ENCODE measurements at regions not wholly inside any gene's neighbourhood (a gene's known extent, or its start where the extent isn't known, plus 50 kb on each side); places are given as distances from the start of the nearest gene placed in this dataset.

- H3K36me3 ChIP-seq (replicated peaks; ENCODE audit: low read depth, low read length) = no peaks in the 10 kb centered on the region
- no peaks in the 10 kb centered on the region for H4K20me1 ChIP-seq (ENCODE audit: insufficient read depth, low read length)
- H3K27ac ChIP-seq (ENCODE audit: low read length) = no peak overlapping the region
- H3K27me3 ChIP-seq (ENCODE audit: low read depth, low read length) = no peaks in the 10 kb centered on the region
- H2AFZ ChIP-seq (ENCODE audit: low read depth, low read length) = no peak overlapping the region
- H3K4me3 ChIP-seq (ENCODE audit: low read length) = no peak overlapping the region
- H3K4me1 ChIP-seq (ENCODE audit: low read length) = peaks cover 4% of the 10 kb centered on the region; the same call in 1 of the 2 replicates
- TF ChIP-seq CTCF (IDR thresholded peaks at IDR 0.05; ENCODE audit: low read depth, low read length) (no peak), EZH2phosphoT487 (IDR thresholded peaks at IDR 0.05; ENCODE audit: low read depth) (no peak)
- no peaks in the 10 kb centered on the region for H3K79me2 ChIP-seq (ENCODE audit: low read length)
- H3K4me2 ChIP-seq (ENCODE audit: low read length) = no peak overlapping the region
- H3K9ac ChIP-seq (ENCODE audit: low read length) = no peak overlapping the region
- no peaks in the 10 kb centered on the region for H3K9me3 ChIP-seq (ENCODE audit: insufficient read depth, low read length)
Measured at GRCh38 chr12:123040106-123040505, 59.6 kb downstream of the ARL6IP4 start.

- no peaks in the 10 kb centered on the region for H3K79me2 ChIP-seq (ENCODE audit: low read length)
- TF ChIP-seq CTCF (IDR thresholded peaks at IDR 0.05; ENCODE audit: low read depth, low read length) = no peak
- no peak for TF ChIP-seq EZH2phosphoT487 (IDR thresholded peaks at IDR 0.05; ENCODE audit: low read depth)
- no peak overlapping the region for H3K9ac ChIP-seq (ENCODE audit: low read length)
- H3K9me3 ChIP-seq (ENCODE audit: insufficient read depth, low read length) = no peaks in the 10 kb centered on the region
- H2AFZ ChIP-seq (ENCODE audit: low read depth, low read length) = no peak overlapping the region
- no peak overlapping the region for H3K27ac ChIP-seq (ENCODE audit: low read length)
- no peak overlapping the region for H3K4me3 ChIP-seq (ENCODE audit: low read length)
- no peaks in the 10 kb centered on the region for H4K20me1 ChIP-seq (ENCODE audit: insufficient read depth, low read length)
- no peaks in the 10 kb centered on the region for H3K27me3 ChIP-seq (ENCODE audit: low read depth, low read length)
- no peaks in the 10 kb centered on the region for H3K36me3 ChIP-seq (replicated peaks; ENCODE audit: low read depth, low read length)
- H3K4me2 ChIP-seq (ENCODE audit: low read length) = no peak overlapping the region
- peaks cover 4% of the 10 kb centered on the region; the same call in 1 of the 2 replicates for H3K4me1 ChIP-seq (ENCODE audit: low read length)
Measured at GRCh38 chr12:123038966-123039365, 58.5 kb downstream of the ARL6IP4 start.

DNA sequence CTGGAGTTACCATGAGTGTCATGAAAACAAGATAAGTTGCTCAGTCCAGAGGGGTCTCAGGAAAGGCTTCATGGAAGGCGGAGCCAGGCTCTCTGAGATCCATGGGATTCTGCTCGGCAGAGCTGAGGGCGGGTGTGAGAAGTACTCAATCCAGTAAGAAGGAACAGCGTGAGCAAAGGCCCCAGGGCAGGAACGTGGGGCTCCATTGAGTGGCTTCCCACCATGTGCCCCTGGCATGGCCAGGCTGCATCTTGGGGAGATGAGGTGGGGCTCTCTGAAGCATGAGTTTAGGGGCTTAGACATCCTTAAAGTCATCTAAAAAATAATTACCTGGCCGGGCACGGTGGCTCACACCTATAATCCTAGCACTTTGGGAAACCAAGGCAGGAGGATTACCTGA is 58.0 kb downstream of the ARL6IP4 start:
- Histone ChIP-seq H3K27me3 (ENCODE audit: low read depth, low read length) (no peaks in the 10 kb centered on the region), H2AFZ (ENCODE audit: low read depth, low read length) (no peak overlapping the region), H3K4me1 (ENCODE audit: low read length) (0 out of 2 replicates have a peak, but pooled peaks cover under 1% of the 10 kb centered on the region), H3K9ac (ENCODE audit: low read length) (no peak overlapping the region), H3K9me3 (ENCODE audit: insufficient read depth, low read length) (no peaks in the 10 kb centered on the region), H3K27ac (ENCODE audit: low read length) (no peak overlapping the region), H3K79me2 (ENCODE audit: low read length) (no peaks in the 10 kb centered on the region), H3K36me3 (replicated peaks; ENCODE audit: low read depth, low read length) (no peaks in the 10 kb centered on the region), H4K20me1 (ENCODE audit: insufficient read depth, low read length) (no peaks in the 10 kb centered on the region), H3K4me3 (ENCODE audit: low read length) (no peak overlapping the region), H3K4me2 (ENCODE audit: low read length) (no peak overlapping the region)
- TF ChIP-seq CTCF (IDR thresholded peaks at IDR 0.05; ENCODE audit: low read depth, low read length) (no peak), EZH2phosphoT487 (IDR thresholded peaks at IDR 0.05; ENCODE audit: low read depth) (no peak)

DNA sequence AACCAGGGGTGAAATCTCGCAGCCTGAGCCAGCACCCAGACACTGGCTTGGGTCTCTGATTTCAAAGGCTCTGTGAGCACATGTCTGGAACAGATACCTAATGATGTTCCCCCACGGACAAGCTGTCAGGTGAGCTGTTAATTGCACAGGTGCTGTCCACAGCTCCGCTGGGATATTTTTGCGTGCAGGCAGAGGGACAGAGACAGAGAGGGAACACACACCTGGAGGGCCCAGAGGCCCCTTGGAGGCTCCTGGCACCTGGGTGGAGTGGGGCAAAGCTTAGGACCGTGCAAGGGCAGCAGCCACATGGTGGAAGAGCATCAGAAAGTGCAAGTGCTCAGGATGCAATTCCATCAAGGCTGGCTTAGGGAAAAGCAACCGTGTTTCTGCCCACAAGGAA is 57.3 kb downstream of the ARL6IP4 start:
- Histone ChIP-seq H2AFZ (ENCODE audit: low read depth, low read length) (no peak overlapping the region), H3K4me3 (ENCODE audit: low read length) (no peak overlapping the region), H3K27ac (ENCODE audit: low read length) (no peak overlapping the region), H3K79me2 (ENCODE audit: low read length) (no peaks in the 10 kb centered on the region), H3K9ac (ENCODE audit: low read length) (no peak overlapping the region), H4K20me1 (ENCODE audit: insufficient read depth, low read length) (no peaks in the 10 kb centered on the region), H3K4me2 (ENCODE audit: low read length) (no peak overlapping the region), H3K27me3 (ENCODE audit: low read depth, low read length) (no peaks in the 10 kb centered on the region), H3K36me3 (replicated peaks; ENCODE audit: low read depth, low read length) (no peaks in the 10 kb centered on the region), H3K9me3 (ENCODE audit: insufficient read depth, low read length) (no peaks in the 10 kb centered on the region), H3K4me1 (ENCODE audit: low read length) (no peaks in the 10 kb centered on the region)
- TF ChIP-seq EZH2phosphoT487 (IDR thresholded peaks at IDR 0.05; ENCODE audit: low read depth) (no peak), CTCF (IDR thresholded peaks at IDR 0.05; ENCODE audit: low read depth, low read length) (no peak)

Measured in OCI-LY3 (cell line).